GM18508 (cell line): ENCODE measurements at regions not wholly inside any gene's neighbourhood (a gene's known extent, or its start where the extent isn't known, plus 50 kb on each side); places are given as distances from the start of the nearest gene placed in this dataset.

Experiments
- ATAC-seq: cut with Tn5 transposase; IDR thresholded peaks from one replicate; pipeline ENCODE4 v1.9.1; 2021; ENCODE audit warnings: moderate number of reproducible peaks; ENCODE audit not compliant: insufficient read depth, unreplicated experiment

GRCh38 chr7:12879139-12879538 is 191.7 kb downstream of the ARL4A start:
- no peak for ATAC-seq

- ATAC-seq: no peak
These were observed 194.3 kb downstream of the ARL4A start for GRCh38 chr7:12881712-12882111.

GRCh38 chr7:12882710-12883109 is 195.3 kb downstream of the ARL4A start:
- no peak for ATAC-seq

- no peak for ATAC-seq
These were observed 196.6 kb downstream of the ARL4A start for GRCh38 chr7:12884033-12884432.

GRCh38 chr7:12884856-12885440 is 197.5 kb downstream of the ARL4A start:
- ATAC-seq: no peak

GRCh38 chr7:12888717-12889116 is 201.3 kb downstream of the ARL4A start:
- ATAC-seq: no peak

GRCh38 chr7:12889391-12889790 is 202.0 kb downstream of the ARL4A start:
- no peak for ATAC-seq

GRCh38 chr7:12890586-12890985 is 203.2 kb downstream of the ARL4A start:
- ATAC-seq: no peak

- no peak for ATAC-seq
These were observed 205.9 kb downstream of the ARL4A start for GRCh38 chr7:12893292-12893691.

GRCh38 chr7:12895296-12895695 is 207.9 kb downstream of the ARL4A start:
- ATAC-seq: no peak

GRCh38 chr7:12896316-12896715 is 208.9 kb downstream of the ARL4A start:
- no peak for ATAC-seq

GRCh38 chr7:12898004-12898403 is 210.6 kb downstream of the ARL4A start:
- no peak for ATAC-seq

GRCh38 chr7:12898620-12899019 is 211.2 kb downstream of the ARL4A start:
- no peak for ATAC-seq

GRCh38 chr7:12905671-12906070 is 218.2 kb downstream of the ARL4A start:
- no peak for ATAC-seq

- no peak for ATAC-seq
These were observed 220.3 kb downstream of the ARL4A start for GRCh38 chr7:12907774-12908173.

GRCh38 chr7:12909483-12909882 is 222.1 kb downstream of the ARL4A start:
- no peak for ATAC-seq

GRCh38 chr7:12911053-12911452 is 223.6 kb downstream of the ARL4A start:
- no peak for ATAC-seq

- no peak for ATAC-seq
These were observed 225.6 kb downstream of the ARL4A start for GRCh38 chr7:12913002-12913401.

- no peak for ATAC-seq
These were observed 230.4 kb downstream of the ARL4A start for GRCh38 chr7:12917801-12918200.

- no peak for ATAC-seq
These were observed 234.4 kb downstream of the ARL4A start for GRCh38 chr7:12921751-12922345.

GRCh38 chr7:12923971-12924370 is 236.5 kb downstream of the ARL4A start:
- ATAC-seq: no peak

- no peak for ATAC-seq
These were observed 238.8 kb downstream of the ARL4A start for GRCh38 chr7:12926206-12926605.
